A549 (cell line): ENCODE measurements at regions not wholly inside any gene's neighbourhood (a gene's known extent, or its start where the extent isn't known, plus 50 kb on each side); places are given as distances from the start of the nearest gene placed in this dataset.

Experiments
- ATAC-seq, 2 experiments: fragments of 200-7000 bp in 1 of 2; fragments of >200 bp in 1 of 2; cut with Nextera tagmentation in 1 of 2; cut with Tn5 transposase in 1 of 2; 3 replicates each; pipeline versions ENCODE4 v1.8.0 to v1.9.1; 2018 to 2020; ENCODE audit warnings: mild to moderate bottlenecking in 1 of 2, moderate library complexity in 1 of 2
- CTCF ChIA-PET: fragments of 300-600 bp; sonication (Branson Sonifier 250); formaldehyde crosslinking; extraction: SDS; loops from one replicate; lab custom pipeline; 2021; ENCODE audit warnings: antibody characterized with exemption, inconsistent platforms; lab: Yijun Ruan, JAX
- POLR2A ChIA-PET: fragments of 350-600 bp; formaldehyde crosslinking; extraction: SDS; loops from one replicate; lab custom pipeline; 2021; ENCODE audit warnings: antibody characterized with exemption, inconsistent platforms; lab: Yijun Ruan, JAX
- DNase-seq, 2 experiments: peaks; one replicate each; pipeline versions ENCODE4 v3.0.0 to v3.0.0-alpha.2; 2011 to 2016; ENCODE audit warnings: low read depth in 1 of 2, low spot score in 1 of 2
- FAIRE-seq: peaks from 2 replicates; lab custom pipeline; 2011; peaks lifted over from hg19 to GRCh38; lab: Jason Lieb, UNC
- H3K27ac ChIP-seq, 2 experiments: fragments of >200 bp; sonication (Bioruptor Twin); formaldehyde crosslinking; 3 replicates each; pipeline ENCODE4 v1.5.1; 2016 to 2017
- H3K4me1 ChIP-seq: fragments of >200 bp; sonication (Bioruptor Twin); formaldehyde crosslinking; 3 replicates; pipeline ENCODE4 v1.6.1; 2016
- H3K4me2 ChIP-seq: fragments of >200 bp; sonication (Bioruptor Twin); formaldehyde crosslinking; 3 replicates; pipeline ENCODE4 v1.6.1; 2016
- H3K4me3 ChIP-seq: fragments of >200 bp; sonication (Bioruptor Twin); formaldehyde crosslinking; 3 replicates; pipeline ENCODE4 v1.5.1; 2016
- H3K9me3 ChIP-seq: fragments of >200 bp; sonication (Bioruptor Twin); formaldehyde crosslinking; 3 replicates; pipeline ENCODE4 v1.6.1; 2016
- CBX2 ChIP-seq: fragments of 200-600 bp; sonication (generic); IDR thresholded peaks from 2 replicates; pipeline ENCODE4 v1.6.1; 2016; ENCODE audit warnings: low read depth, mild to moderate bottlenecking, borderline replicate concordance
- CHD4 ChIP-seq: fragments of 200-600 bp; sonication (generic); IDR thresholded peaks from 2 replicates; pipeline ENCODE4 v1.6.1; 2016; ENCODE audit warnings: antibody characterized with exemption, mild to moderate bottlenecking, borderline replicate concordance
- FOSL2 ChIP-seq, 2 experiments: fragments of 450-650 bp in 1 of 2; fragments of >200 bp in 1 of 2; sonication (Bioruptor Twin) in 1 of 2; formaldehyde crosslinking; IDR thresholded peaks; 2 replicates each; pipeline versions ENCODE4 v1.5.0 to v1.6.1; 2016 to 2020; ENCODE audit warnings: mild to moderate bottlenecking in 1 of 2, moderate library complexity in 1 of 2
- GATA3 ChIP-seq: IDR thresholded peaks from 2 replicates; pipeline ENCODE4 v1.6.1; 2012; ENCODE audit warnings: borderline replicate concordance
- HDAC2 ChIP-seq: fragments of 200-600 bp; sonication (generic); IDR thresholded peaks from 2 replicates; pipeline ENCODE4 v1.6.1; 2016
- HOXA7 ChIP-seq: fragments of 250-450 bp; sonication (Bioruptor Pico); IDR thresholded peaks from 2 replicates; pipeline ENCODE4 v1.5.0; 2020; ENCODE audit warnings: mild to moderate bottlenecking, moderate library complexity
- HOXB13 ChIP-seq: fragments of 250-450 bp; sonication (Bioruptor Pico); IDR thresholded peaks from 2 replicates; pipeline ENCODE4 v1.5.0; 2020; ENCODE audit warnings: low read depth, mild to moderate bottlenecking, moderate library complexity
- HOXB5 ChIP-seq: fragments of 250-450 bp; sonication (Bioruptor Pico); IDR thresholded peaks from 2 replicates; pipeline ENCODE4 v1.5.0; 2020; ENCODE audit warnings: mild to moderate bottlenecking, moderate library complexity
- JUNB ChIP-seq: fragments of >200 bp; sonication (Bioruptor Twin); formaldehyde crosslinking; IDR thresholded peaks from 2 replicates; pipeline ENCODE4 v1.6.1; 2016
- KDM1A ChIP-seq: fragments of 200-600 bp; sonication (generic); IDR thresholded peaks from 2 replicates; pipeline ENCODE4 v1.6.1; 2016; ENCODE audit warnings: low read depth, mild to moderate bottlenecking
- MAFK ChIP-seq: fragments of 450-650 bp; IDR thresholded peaks from 2 replicates; pipeline ENCODE4 v1.6.1; 2014; ENCODE audit not compliant: partially characterized antibody
- MYC ChIP-seq: IDR thresholded peaks from 2 replicates; pipeline ENCODE4 v1.6.1; 2012; ENCODE audit warnings: mild to moderate bottlenecking, inconsistent platforms, low read length, improper control_type of control experiment, borderline replicate concordance
- NFE2L2 ChIP-seq: fragments of 150-350 bp; conservative IDR thresholded peaks from 2 replicates; pipeline ENCODE4 v1.6.1; 2014; ENCODE audit warnings: low read length
- NR3C1 ChIP-seq: fragments of >200 bp; sonication (Bioruptor Twin); formaldehyde crosslinking; IDR thresholded peaks from 3 replicates; pipeline ENCODE4 v1.6.1; 2017
- POLR2AphosphoS2 ChIP-seq: conservative IDR thresholded peaks from 2 replicates; pipeline ENCODE4 v1.6.1; 2012; ENCODE audit warnings: low read length, improper control_type of control experiment, inconsistent platforms
- RAD21 ChIP-seq, 2 experiments: fragments of >200 bp in 1 of 2; sonication (Bioruptor Twin) in 1 of 2; formaldehyde crosslinking in 1 of 2; IDR thresholded peaks in 1 of 2; conservative IDR thresholded peaks in 1 of 2; 2 replicates in 1 of 2; 3 replicates in 1 of 2; pipeline ENCODE4 v1.6.1; 2012 to 2018; ENCODE audit warnings: inconsistent platforms in 1 of 2
- RARB ChIP-seq: fragments of 250-450 bp; sonication (Bioruptor Pico); IDR thresholded peaks from 2 replicates; pipeline ENCODE4 v1.8.0; 2021; ENCODE audit warnings: mild to moderate bottlenecking, moderate library complexity
- TFCP2L1 ChIP-seq: fragments of 250-450 bp; sonication (Bioruptor Pico); IDR thresholded peaks from 2 replicates; pipeline ENCODE4 v1.5.0; 2021; ENCODE audit warnings: mild to moderate bottlenecking
- TP53 ChIP-seq: fragments of 250-450 bp; sonication (Bioruptor Pico); IDR thresholded peaks from 2 replicates; pipeline ENCODE4 v1.5.0; 2021; ENCODE audit warnings: mild to moderate bottlenecking, moderate library complexity
- ZC3H11A ChIP-seq: fragments of 450-650 bp; IDR thresholded peaks from 2 replicates; pipeline ENCODE4 v1.6.1; 2014; ENCODE audit warnings: antibody characterized with exemption, mild to moderate bottlenecking
- ZFP36 ChIP-seq: fragments of 450-650 bp; IDR thresholded peaks from 2 replicates; pipeline ENCODE4 v1.6.1; 2014; ENCODE audit warnings: borderline replicate concordance; ENCODE audit not compliant: partially characterized antibody
- WGBS: methylation state at CpG from one replicate; pipeline ENCODE4 v1.1.6; 2017; ENCODE audit errors: missing lambda C conversion rate; 5-methylcytosine and 5-hydroxymethylcytosine counted together
- TF ChIP-seq, protein P1 (sequence below): IDR thresholded peaks from 2 replicates; pipeline ENCODE4 v1.6.1; 2012
- TF ChIP-seq, protein P2 (sequence below): IDR thresholded peaks from 2 replicates; pipeline ENCODE4 v1.6.1; 2012
- TF ChIP-seq, protein P3 (sequence below): fragments of 450-650 bp; IDR thresholded peaks from 2 replicates; pipeline ENCODE4 v1.6.1; 2014; ENCODE audit warnings: antibody characterized with exemption
- TF ChIP-seq, protein P4 (sequence below): fragments of >200 bp; sonication (Bioruptor Twin); formaldehyde crosslinking; IDR thresholded peaks from 2 replicates; pipeline ENCODE4 v1.6.1; 2016
- TF ChIP-seq, protein P5 (sequence below): IDR thresholded peaks from 2 replicates; pipeline ENCODE4 v1.6.1; 2012; ENCODE audit warnings: low read depth, borderline replicate concordance
- TF ChIP-seq, protein P6 (sequence below): fragments of >200 bp; sonication (Bioruptor Twin); formaldehyde crosslinking; IDR thresholded peaks from 3 replicates; pipeline ENCODE4 v1.6.1; 2016

DNA sequence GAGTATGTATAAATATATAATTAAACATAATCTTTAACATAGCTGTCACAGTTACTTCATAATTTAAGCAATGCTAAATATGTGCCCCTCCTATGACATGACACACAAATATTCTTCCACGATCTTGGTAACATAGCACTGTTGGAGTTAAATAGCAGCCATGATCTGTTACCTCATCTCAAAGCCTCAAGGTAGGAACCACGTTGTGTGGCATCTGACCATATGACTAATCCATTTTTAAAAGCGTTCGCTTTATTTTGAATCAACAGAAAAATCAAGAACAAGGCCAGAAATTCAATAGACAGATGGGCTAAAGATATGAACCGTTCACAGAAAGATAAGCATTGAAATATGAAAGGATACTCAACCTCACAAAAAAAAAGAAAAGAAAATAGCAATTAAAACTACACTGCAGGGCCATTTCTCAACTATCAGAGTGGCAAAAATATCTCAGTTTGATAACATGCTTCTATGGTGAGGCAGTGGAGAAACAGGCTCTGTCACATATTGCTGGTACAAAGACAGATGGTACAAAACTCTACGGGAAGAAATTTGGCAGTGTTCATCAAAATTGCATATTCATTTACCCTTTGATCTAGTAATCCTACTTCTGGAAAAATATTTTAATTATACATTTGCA lies 105.9 kb downstream of the TMX3 start:
- H3K4me1 ChIP-seq, result no peaks in the 10 kb centered on the region
- no peaks in the 10 kb centered on the region for H3K9me3 ChIP-seq
- ATAC-seq, result no peak
- CTCF ChIA-PET, result no interaction called here
- FAIRE-seq, result no peak
- H3K4me3 ChIP-seq, result no peak overlapping the region
- WGBS, result 29% methylated on average over 6 of the region's 6 CpGs
- H3K4me2 ChIP-seq, result no peak overlapping the region
- POLR2A ChIA-PET, result no interaction called here
- no peak overlapping the region for H3K27ac ChIP-seq
- TF ChIP-seq GATA3, result no peak
- no peak for TF ChIP-seq MAFK
- TF ChIP-seq ZFP36, result no peak
- TF ChIP-seq CBX2, result no peak
- no peak for TF ChIP-seq HDAC2
- TF ChIP-seq, protein P1, sequence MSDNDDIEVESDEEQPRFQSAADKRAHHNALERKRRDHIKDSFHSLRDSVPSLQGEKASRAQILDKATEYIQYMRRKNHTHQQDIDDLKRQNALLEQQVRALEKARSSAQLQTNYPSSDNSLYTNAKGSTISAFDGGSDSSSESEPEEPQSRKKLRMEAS, result no peak
- TF ChIP-seq NR3C1, result no peak
- no peak for TF ChIP-seq TFCP2L1 (CRISPR knock-in tag)
- TF ChIP-seq FOSL2 (IDR thresholded peaks at IDR 0.05), result no peak
- TF ChIP-seq FOSL2 (CRISPR knock-in tag; IDR thresholded peaks at IDR 0.05), result no peak
- no peak for TF ChIP-seq RAD21 (conservative IDR thresholded peaks at IDR 0.05 in 1 of 2, IDR thresholded peaks at IDR 0.05 in 1 of 2)
- no peak for TF ChIP-seq KDM1A
- no peak for TF ChIP-seq NFE2L2
- TF ChIP-seq RARB, result no peak
- TF ChIP-seq JUNB, result no peak
- TF ChIP-seq TP53 (CRISPR knock-in tag), result no peak
- TF ChIP-seq MYC, result no peak
- TF ChIP-seq POLR2AphosphoS2, result no peak
- TF ChIP-seq HOXB13 (CRISPR knock-in tag), result no peak
- TF ChIP-seq, protein P2, sequence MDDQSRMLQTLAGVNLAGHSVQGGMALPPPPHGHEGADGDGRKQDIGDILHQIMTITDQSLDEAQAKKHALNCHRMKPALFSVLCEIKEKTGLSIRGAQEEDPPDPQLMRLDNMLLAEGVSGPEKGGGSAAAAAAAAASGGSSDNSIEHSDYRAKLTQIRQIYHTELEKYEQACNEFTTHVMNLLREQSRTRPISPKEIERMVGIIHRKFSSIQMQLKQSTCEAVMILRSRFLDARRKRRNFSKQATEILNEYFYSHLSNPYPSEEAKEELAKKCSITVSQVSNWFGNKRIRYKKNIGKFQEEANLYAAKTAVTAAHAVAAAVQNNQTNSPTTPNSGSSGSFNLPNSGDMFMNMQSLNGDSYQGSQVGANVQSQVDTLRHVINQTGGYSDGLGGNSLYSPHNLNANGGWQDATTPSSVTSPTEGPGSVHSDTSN, result no peak
- DNase-seq, result no peak

DNA sequence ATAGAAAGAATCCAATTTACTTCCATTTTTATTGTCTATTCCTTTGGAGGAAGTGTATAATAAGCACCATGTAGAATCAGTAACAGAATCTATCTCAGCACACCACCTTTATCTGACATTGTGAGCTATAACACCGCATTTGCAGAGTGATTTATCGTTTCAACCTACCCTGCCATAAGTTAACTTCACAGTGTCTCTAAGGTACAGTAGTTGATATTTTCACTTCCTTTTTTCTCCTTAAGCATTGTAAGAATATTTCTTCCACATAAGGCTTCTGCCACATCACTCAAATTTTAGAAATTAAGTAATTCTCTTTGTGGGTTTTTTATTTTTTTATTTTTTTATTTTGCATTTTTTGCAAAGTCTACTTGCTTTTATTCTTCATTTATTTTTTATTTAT lies 107.1 kb downstream of the TMX3 start:
- 46% methylated on average over 2 of the region's 2 CpGs for WGBS
- Histone ChIP-seq H3K27ac (no peak overlapping the region), H3K4me1 (no peaks in the 10 kb centered on the region), H3K4me3 (no peak overlapping the region), H3K4me2 (no peak overlapping the region), H3K9me3 (no peaks in the 10 kb centered on the region)
- TF ChIP-seq, protein P3, sequence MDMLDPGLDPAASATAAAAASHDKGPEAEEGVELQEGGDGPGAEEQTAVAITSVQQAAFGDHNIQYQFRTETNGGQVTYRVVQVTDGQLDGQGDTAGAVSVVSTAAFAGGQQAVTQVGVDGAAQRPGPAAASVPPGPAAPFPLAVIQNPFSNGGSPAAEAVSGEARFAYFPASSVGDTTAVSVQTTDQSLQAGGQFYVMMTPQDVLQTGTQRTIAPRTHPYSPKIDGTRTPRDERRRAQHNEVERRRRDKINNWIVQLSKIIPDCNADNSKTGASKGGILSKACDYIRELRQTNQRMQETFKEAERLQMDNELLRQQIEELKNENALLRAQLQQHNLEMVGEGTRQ, result no peak
- TF ChIP-seq, protein P4, sequence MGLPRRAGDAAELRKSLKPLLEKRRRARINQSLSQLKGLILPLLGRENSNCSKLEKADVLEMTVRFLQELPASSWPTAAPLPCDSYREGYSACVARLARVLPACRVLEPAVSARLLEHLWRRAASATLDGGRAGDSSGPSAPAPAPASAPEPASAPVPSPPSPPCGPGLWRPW, result no peak
- TF ChIP-seq, protein P5, sequence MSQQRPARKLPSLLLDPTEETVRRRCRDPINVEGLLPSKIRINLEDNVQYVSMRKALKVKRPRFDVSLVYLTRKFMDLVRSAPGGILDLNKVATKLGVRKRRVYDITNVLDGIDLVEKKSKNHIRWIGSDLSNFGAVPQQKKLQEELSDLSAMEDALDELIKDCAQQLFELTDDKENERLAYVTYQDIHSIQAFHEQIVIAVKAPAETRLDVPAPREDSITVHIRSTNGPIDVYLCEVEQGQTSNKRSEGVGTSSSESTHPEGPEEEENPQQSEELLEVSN, result no peak
- TF ChIP-seq HOXB5 (no peak), HOXA7 (CRISPR knock-in tag) (no peak), CHD4 (no peak), ZC3H11A (no peak), JUNB (no peak)
- TF ChIP-seq, protein P6, sequence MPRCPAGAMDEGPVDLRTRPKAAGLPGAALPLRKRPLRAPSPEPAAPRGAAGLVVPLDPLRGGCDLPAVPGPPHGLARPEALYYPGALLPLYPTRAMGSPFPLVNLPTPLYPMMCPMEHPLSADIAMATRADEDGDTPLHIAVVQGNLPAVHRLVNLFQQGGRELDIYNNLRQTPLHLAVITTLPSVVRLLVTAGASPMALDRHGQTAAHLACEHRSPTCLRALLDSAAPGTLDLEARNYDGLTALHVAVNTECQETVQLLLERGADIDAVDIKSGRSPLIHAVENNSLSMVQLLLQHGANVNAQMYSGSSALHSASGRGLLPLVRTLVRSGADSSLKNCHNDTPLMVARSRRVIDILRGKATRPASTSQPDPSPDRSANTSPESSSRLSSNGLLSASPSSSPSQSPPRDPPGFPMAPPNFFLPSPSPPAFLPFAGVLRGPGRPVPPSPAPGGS, result no peak
- FAIRE-seq, result no peak
- ChIA-PET CTCF (interaction anchor here (0.6 kb wide), 1 partner anchor 911 kb away, joined by 3 read pairs; no protein-coding TSS in a partner anchor), POLR2A (no interaction called here)
- ATAC-seq, result no peak
- no peak for DNase-seq
